Ishikawa (cell line): ENCODE measurements at regions not wholly inside any gene's neighbourhood (a gene's known extent, or its start where the extent isn't known, plus 50 kb on each side); places are given as distances from the start of the nearest gene placed in this dataset.

Experiments used
- EGR1 ChIP-seq: IDR thresholded peaks from 2 replicates; pipeline ENCODE4 v1.6.1; 2012
- FOXM1 ChIP-seq: IDR thresholded peaks from 2 replicates; pipeline ENCODE4 v1.6.1; 2012; ENCODE audit warnings: low read depth, borderline replicate concordance
- MAX ChIP-seq: IDR thresholded peaks from 2 replicates; pipeline ENCODE4 v1.6.1; 2012
- REST ChIP-seq: IDR thresholded peaks from 2 replicates; pipeline ENCODE4 v1.6.1; 2012; ENCODE audit warnings: low read depth, mild to moderate bottlenecking
- TAF1 ChIP-seq: IDR thresholded peaks from 2 replicates; pipeline ENCODE4 v1.6.1; 2012; ENCODE audit warnings: low read depth, mild to moderate bottlenecking
- TEAD4 ChIP-seq: IDR thresholded peaks from 2 replicates; pipeline ENCODE4 v1.6.1; 2012
- ZBTB7A ChIP-seq: IDR thresholded peaks from 2 replicates; pipeline ENCODE4 v1.6.1; 2012; ENCODE audit warnings: low read depth

- TF ChIP-seq ZBTB7A (no peak), EGR1 (no peak), TEAD4 (no peak), REST (no peak), MAX (no peak), TAF1 (no peak), FOXM1 (no peak)
These were observed 222.7 kb upstream of the MGMT start for GRCh38 chr10:129244298-129244697.
